ENCODE measurements at regions not wholly inside any gene's neighbourhood (a gene's known extent, or its start where the extent isn't known, plus 50 kb on each side); places are given as distances from the start of the nearest gene placed in this dataset.

- DNase-seq: no peak
Observed at GRCh38 chr6:40906759-40907158, 132.3 kb downstream of the UNC5CL start.

GRCh38 chr6:40904583-40905194 lies 134.3 kb downstream of the UNC5CL start:
- DNase-seq: no peak

GRCh38 chr6:40903456-40903855 lies 135.6 kb downstream of the UNC5CL start:
- DNase-seq: no peak

GRCh38 chr6:40901322-40902055 lies 137.5 kb downstream of the UNC5CL start:
- no peak for DNase-seq

- no peak for DNase-seq
Observed at GRCh38 chr6:40900791-40901190, 138.2 kb downstream of the UNC5CL start.

- no peak for DNase-seq
Observed at GRCh38 chr6:40899684-40900155, 139.3 kb downstream of the UNC5CL start.

GRCh38 chr6:40898073-40898472 lies 140.9 kb downstream of the UNC5CL start:
- DNase-seq: no peak

- no peak for DNase-seq
Observed at GRCh38 chr6:40897390-40898003, 141.5 kb downstream of the UNC5CL start.

- DNase-seq: no peak
Observed at GRCh38 chr6:40896696-40897095, 142.3 kb downstream of the UNC5CL start.

- no peak for DNase-seq
Observed at GRCh38 chr6:40894962-40895799, 143.8 kb downstream of the UNC5CL start.

GRCh38 chr6:40893021-40893420 lies 146.0 kb downstream of the UNC5CL start:
- no peak for DNase-seq

- no peak for DNase-seq
Observed at GRCh38 chr6:40892223-40892622, 146.8 kb downstream of the UNC5CL start.

- DNase-seq: no peak
Observed at GRCh38 chr6:40891686-40892085, 147.3 kb downstream of the UNC5CL start.

GRCh38 chr6:40891131-40891530 lies 147.9 kb downstream of the UNC5CL start:
- no peak for DNase-seq

GRCh38 chr6:40889137-40889832 lies 149.7 kb downstream of the UNC5CL start:
- no peak for DNase-seq

- DNase-seq: no peak
Observed at GRCh38 chr6:40888456-40888990, 150.5 kb downstream of the UNC5CL start.

- DNase-seq: no peak
Observed at GRCh38 chr6:40887792-40888340, 151.2 kb downstream of the UNC5CL start.

GRCh38 chr6:40887079-40887791 lies 151.8 kb downstream of the UNC5CL start:
- no peak for DNase-seq

- no peak for DNase-seq
Observed at GRCh38 chr6:40885139-40885774, 153.8 kb downstream of the UNC5CL start.

- peak; percentile 39 for DNase-seq
Observed at GRCh38 chr6:40882323-40882997, 156.6 kb downstream of the UNC5CL start.

Measured in NCI-H446 treated with DMSO at 0.1 percent for 48 hours (cell line).